ENCODE measurements at regions not wholly inside any gene's neighbourhood (a gene's known extent, or its start where the extent isn't known, plus 50 kb on each side); places are given as distances from the start of the nearest gene placed in this dataset.

DNA sequence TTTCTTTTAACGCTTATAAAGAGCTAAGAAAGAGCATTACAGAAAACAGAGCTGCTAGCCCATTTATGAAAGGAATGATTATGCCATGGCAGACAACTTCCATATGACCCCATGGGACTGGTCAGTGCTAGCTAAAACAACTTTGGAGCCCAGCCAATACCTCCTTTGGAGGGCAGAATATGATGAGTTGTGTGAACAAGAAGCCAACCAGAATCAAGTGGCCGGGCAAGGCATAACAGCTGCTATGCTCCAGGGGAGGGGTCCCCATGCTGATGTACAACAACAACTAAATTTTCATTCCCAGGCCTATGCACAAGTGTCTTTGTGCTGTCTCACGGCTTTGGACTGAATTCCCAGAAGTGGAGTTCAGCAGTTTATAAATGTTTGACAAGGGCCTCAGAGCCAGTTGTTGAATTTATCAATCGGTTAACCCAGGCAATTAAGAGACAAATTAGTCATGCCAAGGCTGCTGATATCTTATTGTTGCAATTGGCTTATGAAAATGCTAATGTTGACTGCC, 65.0 kb upstream of the ASCC3 start:
- TF ChIP-seq, protein P1, sequence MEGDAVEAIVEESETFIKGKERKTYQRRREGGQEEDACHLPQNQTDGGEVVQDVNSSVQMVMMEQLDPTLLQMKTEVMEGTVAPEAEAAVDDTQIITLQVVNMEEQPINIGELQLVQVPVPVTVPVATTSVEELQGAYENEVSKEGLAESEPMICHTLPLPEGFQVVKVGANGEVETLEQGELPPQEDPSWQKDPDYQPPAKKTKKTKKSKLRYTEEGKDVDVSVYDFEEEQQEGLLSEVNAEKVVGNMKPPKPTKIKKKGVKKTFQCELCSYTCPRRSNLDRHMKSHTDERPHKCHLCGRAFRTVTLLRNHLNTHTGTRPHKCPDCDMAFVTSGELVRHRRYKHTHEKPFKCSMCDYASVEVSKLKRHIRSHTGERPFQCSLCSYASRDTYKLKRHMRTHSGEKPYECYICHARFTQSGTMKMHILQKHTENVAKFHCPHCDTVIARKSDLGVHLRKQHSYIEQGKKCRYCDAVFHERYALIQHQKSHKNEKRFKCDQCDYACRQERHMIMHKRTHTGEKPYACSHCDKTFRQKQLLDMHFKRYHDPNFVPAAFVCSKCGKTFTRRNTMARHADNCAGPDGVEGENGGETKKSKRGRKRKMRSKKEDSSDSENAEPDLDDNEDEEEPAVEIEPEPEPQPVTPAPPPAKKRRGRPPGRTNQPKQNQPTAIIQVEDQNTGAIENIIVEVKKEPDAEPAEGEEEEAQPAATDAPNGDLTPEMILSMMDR (IDR thresholded peaks at IDR 0.05), result no peak
- TF ChIP-seq POLR2A (IDR thresholded peaks at IDR 0.05), result no peak
